ENCODE measurements at regions not wholly inside any gene's neighbourhood (a gene's known extent, or its start where the extent isn't known, plus 50 kb on each side); places are given as distances from the start of the nearest gene placed in this dataset.

GRCh38 chr4:13851085-13851940 is 223.8 kb upstream of the BOD1L1 start:
- CTCF ChIA-PET: no interaction called here

GRCh38 chr4:13852411-13852810 is 224.9 kb upstream of the BOD1L1 start:
- ChIA-PET POLR2A (no interaction called here), CTCF (no interaction called here)
- no peaks in the 10 kb centered on the region for H3K27me3 ChIP-seq (ENCODE audit: control insufficient read depth, insufficient read depth, low read length)
- DNase-seq (ENCODE audit: low read depth, low spot score): no peak
- H3K27ac ChIP-seq (ENCODE audit: low read depth, low read length): no peak overlapping the region
- no peak overlapping the region for H3K4me3 ChIP-seq (ENCODE audit: low read depth, low read length)
- no peaks in the 10 kb centered on the region for H3K9me3 ChIP-seq (ENCODE audit: control insufficient read depth, insufficient read depth, low read length)
- TF ChIP-seq CTCF (IDR thresholded peaks at IDR 0.05; ENCODE audit: low read depth, low read length): no peak

More at GRCh38 chr4:13851085-13851940, 223.8 kb upstream of the BOD1L1 start:
- POLR2A ChIA-PET: no interaction called here
- no peak for DNase-seq (ENCODE audit: low read depth, low spot score)
- no peaks in the 10 kb centered on the region for H3K27me3 ChIP-seq (ENCODE audit: control insufficient read depth, insufficient read depth, low read length)
- no peak for TF ChIP-seq CTCF (IDR thresholded peaks at IDR 0.05; ENCODE audit: low read depth, low read length)
- H3K9me3 ChIP-seq (ENCODE audit: control insufficient read depth, insufficient read depth, low read length): no peaks in the 10 kb centered on the region
- H3K4me3 ChIP-seq (ENCODE audit: low read depth, low read length): no peak overlapping the region
- no peak overlapping the region for H3K27ac ChIP-seq (ENCODE audit: low read depth, low read length)

GRCh38 chr4:13856387-13856786 is 228.9 kb upstream of the BOD1L1 start:
- no peak for DNase-seq (ENCODE audit: low read depth, low spot score)
- no peak overlapping the region for H3K4me3 ChIP-seq (ENCODE audit: low read depth, low read length)
- no peaks in the 10 kb centered on the region for H3K27me3 ChIP-seq (ENCODE audit: control insufficient read depth, insufficient read depth, low read length)
- H3K27ac ChIP-seq (ENCODE audit: low read depth, low read length): no peak overlapping the region
- no peaks in the 10 kb centered on the region for H3K9me3 ChIP-seq (ENCODE audit: control insufficient read depth, insufficient read depth, low read length)
- POLR2A ChIA-PET: no interaction called here
- CTCF ChIA-PET: interaction anchor here (0.6 kb wide), 1 partner anchor 51 kb away, joined by 6 read pairs; no protein-coding TSS in a partner anchor
- no peak for TF ChIP-seq CTCF (IDR thresholded peaks at IDR 0.05; ENCODE audit: low read depth, low read length)

- ChIA-PET POLR2A (no interaction called here), CTCF (no interaction called here)
- DNase-seq (ENCODE audit: low read depth, low spot score): no peak
- H3K4me3 ChIP-seq (ENCODE audit: low read depth, low read length): no peak overlapping the region
- H3K9me3 ChIP-seq (ENCODE audit: control insufficient read depth, insufficient read depth, low read length): peaks cover 3% of the 10 kb centered on the region; the same call in 1 of the 2 replicates
- no peak for TF ChIP-seq CTCF (IDR thresholded peaks at IDR 0.05; ENCODE audit: low read depth, low read length)
- H3K27ac ChIP-seq (ENCODE audit: low read depth, low read length): no peak overlapping the region
- no peaks in the 10 kb centered on the region for H3K27me3 ChIP-seq (ENCODE audit: control insufficient read depth, insufficient read depth, low read length)
Measured at GRCh38 chr4:13857397-13857796, 229.9 kb upstream of the BOD1L1 start.

- Histone ChIP-seq H3K27me3 (ENCODE audit: control insufficient read depth, insufficient read depth, low read length) (no peaks in the 10 kb centered on the region), H3K4me3 (ENCODE audit: low read depth, low read length) (no peak overlapping the region), H3K9me3 (ENCODE audit: control insufficient read depth, insufficient read depth, low read length) (peaks cover 3% of the 10 kb centered on the region; the same call in 1 of the 2 replicates), H3K27ac (ENCODE audit: low read depth, low read length) (no peak overlapping the region)
- no peak for TF ChIP-seq CTCF (IDR thresholded peaks at IDR 0.05; ENCODE audit: low read depth, low read length)
- no peak for DNase-seq (ENCODE audit: low read depth, low spot score)
- ChIA-PET POLR2A (no interaction called here), CTCF (no interaction called here)
Measured at GRCh38 chr4:13857800-13858199, 230.3 kb upstream of the BOD1L1 start.
